Smooth muscle cell (in vitro differentiated cells): ENCODE measurements at regions not wholly inside any gene's neighbourhood (a gene's known extent, or its start where the extent isn't known, plus 50 kb on each side); places are given as distances from the start of the nearest gene placed in this dataset.
A peak's percentile ranks its signal among the peaks of the same experiment; 100 is the strongest.

Source experiments
- DNase-seq: peaks from one replicate; lab custom pipeline; 2025; ENCODE audit not compliant: unreplicated experiment; lab: John Stamatoyannopoulos, UW
- H2AFZ ChIP-seq: fragments of 200-600 bp; sonication (generic); 2 replicates; pipeline ENCODE4 v1.6.0; 2016; ENCODE audit warnings: antibody characterized with exemption, low read depth, mild to moderate bottlenecking
- H3F3A ChIP-seq: fragments of 200-600 bp; sonication (generic); 2 replicates; pipeline ENCODE4 v1.6.0; 2017; ENCODE audit warnings: antibody characterized with exemption, low read depth
- H3K27ac ChIP-seq: fragments of 200-600 bp; sonication (generic); 2 replicates; pipeline ENCODE4 v1.5.1; 2016; ENCODE audit warnings: low read depth, mild to moderate bottlenecking
- H3K27me3 ChIP-seq: fragments of 200-600 bp; sonication (generic); 2 replicates; pipeline ENCODE4 v1.6.1; 2016; ENCODE audit warnings: low read depth, mild to moderate bottlenecking
- H3K36me3 ChIP-seq: fragments of 200-600 bp; sonication (generic); 2 replicates; pipeline ENCODE4 v1.5.1; 2016; ENCODE audit warnings: low read depth
- H3K4me1 ChIP-seq: fragments of 200-600 bp; sonication (generic); 2 replicates; pipeline ENCODE4 v1.5.1; 2016; ENCODE audit warnings: low read depth
- H3K4me2 ChIP-seq: fragments of 200-600 bp; sonication (generic); 2 replicates; pipeline ENCODE4 v1.6.0; 2016; ENCODE audit warnings: mild to moderate bottlenecking
- H3K4me3 ChIP-seq: fragments of 200-600 bp; sonication (generic); 2 replicates; pipeline ENCODE4 v1.5.1; 2016; ENCODE audit warnings: mild to moderate bottlenecking
- H3K79me2 ChIP-seq: fragments of 200-600 bp; sonication (generic); 2 replicates; pipeline ENCODE4 v1.6.0; 2016; ENCODE audit warnings: low read depth, mild to moderate bottlenecking
- H3K9ac ChIP-seq: fragments of 200-600 bp; sonication (generic); 2 replicates; pipeline ENCODE4 v1.6.0; 2016; ENCODE audit warnings: low read depth
- H3K9me3 ChIP-seq: fragments of 200-600 bp; sonication (generic); replicated peaks from 2 replicates; pipeline ENCODE4 v1.5.1; 2016; ENCODE audit warnings: low read depth
- H4K20me1 ChIP-seq: fragments of 200-600 bp; sonication (generic); 2 replicates; pipeline ENCODE4 v1.6.0; 2016; ENCODE audit warnings: low read depth
- CTCF ChIP-seq: fragments of 200-600 bp; sonication (generic); IDR thresholded peaks from 2 replicates; pipeline ENCODE4 v1.5.1; 2017; ENCODE audit warnings: borderline replicate concordance, mild to moderate bottlenecking, antibody characterized with exemption; ENCODE audit not compliant: insufficient read depth, poor library complexity, severe bottlenecking
- WGBS: methylation state at CpG from one replicate; pipeline ENCODE4 v1.1.7; 2016; ENCODE audit warnings: low lambda C conversion rate; 5-methylcytosine and 5-hydroxymethylcytosine counted together

GRCh38 chr9:88810826-88811225, 180.4 kb upstream of the S1PR3 start:
- H3K4me3 ChIP-seq: no peak overlapping the region
- no peaks in the 10 kb centered on the region for H3F3A ChIP-seq
- no peak overlapping the region for H3K4me2 ChIP-seq
- H3K4me1 ChIP-seq: peaks cover 20% of the 10 kb centered on the region
- TF ChIP-seq CTCF: no peak
- no peak for DNase-seq
- WGBS: 60% methylated on average over 2 of the region's 2 CpGs
- H3K36me3 ChIP-seq: no peaks in the 10 kb centered on the region
- H4K20me1 ChIP-seq: no peaks in the 10 kb centered on the region
- peak overlapping the region; percentile 49 for H2AFZ ChIP-seq
- no peaks in the 10 kb centered on the region for H3K79me2 ChIP-seq
- H3K9me3 ChIP-seq: no peaks in the 10 kb centered on the region
- no peak overlapping the region for H3K9ac ChIP-seq
- H3K27me3 ChIP-seq: no peaks in the 10 kb centered on the region
- no peak overlapping the region for H3K27ac ChIP-seq

GRCh38 chr9:88811511-88811910, 179.8 kb upstream of the S1PR3 start:
- H4K20me1 ChIP-seq: no peaks in the 10 kb centered on the region
- no peak for TF ChIP-seq CTCF
- peaks cover 20% of the 10 kb centered on the region for H3K4me1 ChIP-seq
- 95% methylated on average over 7 of the region's 7 CpGs for WGBS
- H3K4me2 ChIP-seq: no peak overlapping the region
- H3K27me3 ChIP-seq: no peaks in the 10 kb centered on the region
- H3K9me3 ChIP-seq: no peaks in the 10 kb centered on the region
- no peak overlapping the region for H3K4me3 ChIP-seq
- no peak overlapping the region for H3K9ac ChIP-seq
- no peaks in the 10 kb centered on the region for H3F3A ChIP-seq
- peak overlapping the region; percentile 49 for H2AFZ ChIP-seq
- no peaks in the 10 kb centered on the region for H3K79me2 ChIP-seq
- DNase-seq: no peak
- no peaks in the 10 kb centered on the region for H3K36me3 ChIP-seq
- H3K27ac ChIP-seq: no peak overlapping the region

- H3K9ac ChIP-seq: no peak overlapping the region
- 89% methylated on average over 10 of the region's 10 CpGs for WGBS
- peaks cover 3% of the 10 kb centered on the region for H3F3A ChIP-seq
- no peak overlapping the region for H3K4me2 ChIP-seq
- H3K27ac ChIP-seq: no peak overlapping the region
- DNase-seq: no peak
- no peak overlapping the region for H3K4me3 ChIP-seq
- peaks cover 25% of the 10 kb centered on the region for H3K4me1 ChIP-seq
- H2AFZ ChIP-seq: no peak overlapping the region
- no peaks in the 10 kb centered on the region for H3K36me3 ChIP-seq
- no peaks in the 10 kb centered on the region for H3K27me3 ChIP-seq
- H3K9me3 ChIP-seq: no peaks in the 10 kb centered on the region
- no peak for TF ChIP-seq CTCF
- no peaks in the 10 kb centered on the region for H3K79me2 ChIP-seq
- H4K20me1 ChIP-seq: no peaks in the 10 kb centered on the region
Observed at GRCh38 chr9:88812938-88813637, 178.2 kb upstream of the S1PR3 start.

- Histone ChIP-seq H3K27me3 (no peaks in the 10 kb centered on the region), H3K4me2 (no peak overlapping the region), H3K4me1 (peaks cover 30% of the 10 kb centered on the region), H3K27ac (no peak overlapping the region), H2AFZ (no peak overlapping the region), H3K79me2 (no peaks in the 10 kb centered on the region), H4K20me1 (no peaks in the 10 kb centered on the region), H3K9me3 (no peaks in the 10 kb centered on the region), H3K4me3 (no peak overlapping the region), H3F3A (peaks cover 10% of the 10 kb centered on the region), H3K9ac (no peak overlapping the region), H3K36me3 (no peaks in the 10 kb centered on the region)
- no peak for TF ChIP-seq CTCF
- no peak for DNase-seq
- 86% methylated on average over 8 of the region's 8 CpGs for WGBS
Observed at GRCh38 chr9:88813638-88814209, 177.5 kb upstream of the S1PR3 start.
